D721Med (cell line): ENCODE measurements at regions not wholly inside any gene's neighbourhood (a gene's known extent, or its start where the extent isn't known, plus 50 kb on each side); places are given as distances from the start of the nearest gene placed in this dataset.

Experiments used
- DNase-seq: peaks from one replicate; pipeline ENCODE4 v3.0.0; 2011; ENCODE audit warnings: low spot score; ENCODE audit not compliant: insufficient read length
- FAIRE-seq: peaks from 2 replicates; lab custom pipeline; 2011; peaks lifted over from hg19 to GRCh38; lab: Jason Lieb, UNC
- CTCF ChIP-seq: IDR thresholded peaks from 2 replicates; pipeline ENCODE4 v1.5.1; 2012; ENCODE audit warnings: mild to moderate bottlenecking, control low read depth; ENCODE audit not compliant: insufficient read depth; ENCODE audit errors: missing control alignments

- DNase-seq, result no peak
- TF ChIP-seq CTCF, result no peak
- no peak for FAIRE-seq
These were observed 307.0 kb upstream of the SPOCK3 start for GRCh38 chr4:167541286-167541685.

GRCh38 chr4:167544391-167544790 lies 310.1 kb upstream of the SPOCK3 start:
- no peak for TF ChIP-seq CTCF
- DNase-seq (no peak), FAIRE-seq (no peak)

GRCh38 chr4:167550021-167550420 lies 315.7 kb upstream of the SPOCK3 start:
- no peak for FAIRE-seq
- TF ChIP-seq CTCF, result no peak
- no peak for DNase-seq

- no peak for TF ChIP-seq CTCF
- DNase-seq (no peak), FAIRE-seq (no peak)
These were observed 321.2 kb upstream of the SPOCK3 start for GRCh38 chr4:167555338-167556022.

- no peak for TF ChIP-seq CTCF
- FAIRE-seq (no peak), DNase-seq (no peak)
These were observed 344.6 kb upstream of the SPOCK3 start for GRCh38 chr4:167578906-167579305.

- FAIRE-seq, result no peak
These were observed 347.2 kb upstream of the SPOCK3 start for GRCh38 chr4:167581449-167581965.

More at GRCh38 chr4:167581449-167581965, 347.2 kb upstream of the SPOCK3 start:
- DNase-seq, result no peak
- TF ChIP-seq CTCF, result no peak
